LNCaP clone FGC (cell line): ENCODE measurements at regions not wholly inside any gene's neighbourhood (a gene's known extent, or its start where the extent isn't known, plus 50 kb on each side); places are given as distances from the start of the nearest gene placed in this dataset.
"Not testable (repeated sequence)": the region's sequence is repeated elsewhere in the genome, so short reads cannot be mapped to it uniquely, and the experiment has no call there.

Experiments
- DNase-seq: peaks from one replicate; pipeline ENCODE4 v3.0.0-alpha.2; 2011; ENCODE audit warnings: low read depth
- H3K4me3 ChIP-seq: 2 replicates; pipeline ENCODE4 v1.5.1; 2011; ENCODE audit warnings: mild to moderate bottlenecking, low read depth, low read length, control low read depth
- CTCF ChIP-seq: IDR thresholded peaks from 2 replicates; pipeline ENCODE4 v1.5.1; 2012; ENCODE audit warnings: mild to moderate bottlenecking; ENCODE audit not compliant: control insufficient read depth, insufficient read depth; ENCODE audit errors: extremely low read depth

- no peak for DNase-seq
- H3K4me3 ChIP-seq: no peak overlapping the region
- no peak for TF ChIP-seq CTCF
These were observed 208.0 kb upstream of the ARRDC3 start for GRCh38 chr5:91591076-91591475.

DNA sequence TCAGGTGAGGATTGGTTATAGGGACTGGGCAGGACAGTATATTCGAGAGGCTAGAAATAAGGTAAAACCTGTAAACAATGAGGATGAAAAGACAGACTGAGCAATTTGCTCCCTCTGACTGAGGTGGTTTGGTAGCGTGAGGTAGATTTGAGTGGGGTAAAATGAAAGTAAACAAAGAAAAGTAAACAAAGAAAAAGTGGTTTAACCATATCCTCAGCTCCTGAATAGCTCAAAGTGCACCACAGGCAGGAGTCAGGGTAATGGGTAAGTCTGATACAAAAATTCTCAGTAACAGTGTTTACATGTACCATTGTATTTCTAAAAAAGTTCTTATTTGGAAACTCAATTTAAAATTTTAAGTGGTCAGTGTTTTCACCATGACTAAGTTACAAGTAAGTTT lies 203.1 kb upstream of the ARRDC3 start:
- no peak for TF ChIP-seq CTCF
- no peak overlapping the region for H3K4me3 ChIP-seq
- no peak for DNase-seq

GRCh38 chr5:91584352-91584751 lies 201.2 kb upstream of the ARRDC3 start:
- no peak for TF ChIP-seq CTCF
- no peak for DNase-seq
- no peak overlapping the region for H3K4me3 ChIP-seq

DNA sequence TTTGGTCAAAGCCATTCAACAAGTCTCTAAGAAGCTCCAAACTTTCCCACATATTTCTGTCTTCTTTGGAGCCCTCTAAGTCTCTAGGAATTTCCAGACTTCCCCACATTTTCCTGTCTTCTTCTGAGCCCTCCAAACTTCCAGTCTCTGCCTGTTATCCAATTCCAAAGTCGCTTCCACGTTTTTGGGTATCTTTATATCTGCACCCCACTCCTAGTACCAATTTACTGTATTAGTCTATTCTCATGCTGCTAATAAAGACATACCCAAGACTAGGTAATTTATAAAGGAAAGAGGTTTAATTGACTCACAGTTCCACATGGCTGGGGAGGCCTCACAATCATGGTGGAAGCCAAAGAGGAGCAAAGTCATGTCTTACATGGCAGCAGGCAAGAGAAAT lies 182.9 kb upstream of the ARRDC3 start:
- DNase-seq, H3K4me3 ChIP-seq: not testable (repeated sequence)

- no peak for DNase-seq
- no peak overlapping the region for H3K4me3 ChIP-seq
- TF ChIP-seq CTCF: no peak
These were observed 179.8 kb upstream of the ARRDC3 start for GRCh38 chr5:91562922-91563321.

DNA sequence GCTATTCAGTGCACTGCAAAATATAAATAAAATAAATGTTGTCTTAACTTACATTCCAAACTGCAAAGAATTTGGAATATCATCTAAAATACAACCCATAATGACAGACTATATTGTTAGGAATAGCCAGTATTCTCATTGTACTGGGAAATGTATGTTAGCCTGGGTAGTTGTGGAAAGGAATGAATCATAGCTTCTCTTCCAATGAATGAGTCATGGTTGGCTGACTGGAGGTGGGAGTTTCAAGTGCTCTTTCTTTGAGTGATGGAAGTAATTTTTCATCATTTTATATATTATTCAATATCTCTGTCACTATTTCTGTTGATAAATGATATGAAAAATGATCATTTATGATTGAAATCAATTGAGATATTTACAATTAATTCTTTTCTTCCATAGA lies 158.6 kb upstream of the ARRDC3 start:
- H3K4me3 ChIP-seq: no peak overlapping the region
- TF ChIP-seq CTCF: no peak
- DNase-seq: no peak

DNA sequence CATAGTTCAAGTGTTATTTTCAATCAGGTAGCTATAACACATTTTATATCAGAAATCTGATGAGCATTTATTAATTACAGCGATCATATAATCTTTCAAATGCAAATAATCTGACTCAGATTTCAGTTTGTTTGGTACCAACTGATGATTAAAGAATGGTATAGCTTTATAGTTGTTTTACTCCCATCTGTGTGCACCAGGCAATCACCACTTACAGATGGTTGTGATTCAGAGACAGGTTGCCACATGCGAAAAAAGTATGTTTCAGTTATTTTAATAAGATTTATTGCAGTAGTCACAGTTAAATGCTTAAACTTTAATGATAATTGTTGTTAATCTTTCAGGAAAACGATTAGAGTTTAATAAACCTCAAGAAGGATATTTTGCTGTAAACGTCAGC lies 155.1 kb upstream of the ARRDC3 start:
- H3K4me3 ChIP-seq: no peak overlapping the region
- no peak for DNase-seq

More for the DNA sequence above, 155.1 kb upstream of the ARRDC3 start:
- TF ChIP-seq CTCF: no peak
